ENCODE measurements at regions not wholly inside any gene's neighbourhood (a gene's known extent, or its start where the extent isn't known, plus 50 kb on each side); places are given as distances from the start of the nearest gene placed in this dataset.

DNA sequence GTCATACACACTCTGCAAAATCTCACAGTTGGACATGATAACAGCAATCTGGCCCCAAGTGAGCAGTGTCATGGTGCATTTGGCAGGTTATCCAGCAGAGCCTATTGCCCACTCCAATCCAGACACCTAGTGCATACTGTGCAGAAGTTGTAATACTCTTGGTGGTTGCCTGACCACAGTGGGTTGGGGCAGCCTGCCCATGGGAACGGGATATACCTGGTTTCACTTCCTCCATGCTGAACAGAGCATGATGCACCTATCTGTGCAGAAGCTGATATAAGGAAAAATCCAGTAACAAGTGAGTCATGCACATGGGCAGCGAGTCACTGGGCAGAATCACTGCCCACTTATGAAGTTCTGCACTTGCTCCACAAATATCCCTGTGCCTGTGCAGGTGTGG, 105.3 kb upstream of the IGSF1 start:
- Histone ChIP-seq H3K9me3 (ENCODE audit: control insufficient read depth, insufficient read depth, low read depth, low read length) (no peaks in the 10 kb centered on the region), H3K27ac (ENCODE audit: extremely low read depth, low read depth, low read length) (no peak overlapping the region), H3K4me1 (ENCODE audit: control insufficient read depth, insufficient read depth, low read length) (no peaks in the 10 kb centered on the region), H3K4me3 (ENCODE audit: low read depth, low read length) (no peak overlapping the region), H3K36me3 (ENCODE audit: control insufficient read depth in 2 of 2, insufficient read depth in 1 of 2, low read length in 2 of 2) (peaks cover 0 to 2% of the 10 kb centered on the region in 2 experiments; a peak in 1 of 3 replicates)
- POLR2A ChIA-PET, result no interaction called here
- CTCF ChIA-PET, result interaction anchor here (0.6 kb wide), 1 partner anchor 400 kb away, joined by 3 read pairs; no protein-coding TSS in a partner anchor
- TF ChIP-seq ZBTB8A (tag by site-specific recombination; IDR thresholded peaks at IDR 0.05) (no peak), ZNF140 (tag by site-specific recombination; IDR thresholded peaks at IDR 0.05) (no peak), ZNF184 (tag by site-specific recombination; IDR thresholded peaks at IDR 0.05) (no peak), ZSCAN30 (tag by site-specific recombination; IDR thresholded peaks at IDR 0.05) (no peak), ZNF311 (tag by site-specific recombination; IDR thresholded peaks at IDR 0.05; ENCODE audit: borderline replicate concordance) (no peak), ZNF335 (tag by site-specific recombination; conservative IDR thresholded peaks at IDR 0.05) (no peak), ZNF366 (tag by site-specific recombination; conservative IDR thresholded peaks at IDR 0.05) (no peak), ZNF416 (tag by site-specific recombination; IDR thresholded peaks at IDR 0.05) (no peak), ZNF670 (tag by site-specific recombination; IDR thresholded peaks at IDR 0.05; ENCODE audit: low read depth) (no peak), ZNF501 (tag by site-specific recombination; IDR thresholded peaks at IDR 0.05) (no peak), ZNF707 (tag by site-specific recombination; IDR thresholded peaks at IDR 0.05) (no peak), ZNF843 (tag by site-specific recombination; IDR thresholded peaks at IDR 0.05) (no peak), ZNF391 (tag by site-specific recombination; IDR thresholded peaks at IDR 0.05; ENCODE audit: borderline replicate concordance, low read depth) (no peak)
- TF ChIP-seq, protein P1, sequence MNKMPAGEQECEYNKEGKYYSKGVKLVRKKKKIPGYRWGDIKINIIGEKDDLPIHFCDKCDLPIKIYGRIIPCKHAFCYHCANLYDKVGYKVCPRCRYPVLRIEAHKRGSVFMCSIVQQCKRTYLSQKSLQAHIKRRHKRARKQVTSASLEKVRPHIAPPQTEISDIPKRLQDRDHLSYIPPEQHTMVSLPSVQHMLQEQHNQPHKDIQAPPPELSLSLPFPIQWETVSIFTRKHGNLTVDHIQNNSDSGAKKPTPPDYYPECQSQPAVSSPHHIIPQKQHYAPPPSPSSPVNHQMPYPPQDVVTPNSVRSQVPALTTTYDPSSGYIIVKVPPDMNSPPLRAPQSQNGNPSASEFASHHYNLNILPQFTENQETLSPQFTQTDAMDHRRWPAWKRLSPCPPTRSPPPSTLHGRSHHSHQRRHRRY (tag by site-specific recombination; IDR thresholded peaks at IDR 0.05), result no peak
- TF ChIP-seq, protein P2, sequence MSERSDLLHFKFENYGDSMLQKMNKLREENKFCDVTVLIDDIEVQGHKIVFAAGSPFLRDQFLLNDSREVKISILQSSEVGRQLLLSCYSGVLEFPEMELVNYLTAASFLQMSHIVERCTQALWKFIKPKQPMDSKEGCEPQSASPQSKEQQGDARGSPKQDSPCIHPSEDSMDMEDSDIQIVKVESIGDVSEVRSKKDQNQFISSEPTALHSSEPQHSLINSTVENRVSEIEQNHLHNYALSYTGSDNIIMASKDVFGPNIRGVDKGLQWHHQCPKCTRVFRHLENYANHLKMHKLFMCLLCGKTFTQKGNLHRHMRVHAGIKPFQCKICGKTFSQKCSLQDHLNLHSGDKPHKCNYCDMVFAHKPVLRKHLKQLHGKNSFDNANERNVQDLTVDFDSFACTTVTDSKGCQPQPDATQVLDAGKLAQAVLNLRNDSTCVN (tag by site-specific recombination; optimal IDR thresholded peaks at IDR 0.05), result no peak
- TF ChIP-seq, protein P3, sequence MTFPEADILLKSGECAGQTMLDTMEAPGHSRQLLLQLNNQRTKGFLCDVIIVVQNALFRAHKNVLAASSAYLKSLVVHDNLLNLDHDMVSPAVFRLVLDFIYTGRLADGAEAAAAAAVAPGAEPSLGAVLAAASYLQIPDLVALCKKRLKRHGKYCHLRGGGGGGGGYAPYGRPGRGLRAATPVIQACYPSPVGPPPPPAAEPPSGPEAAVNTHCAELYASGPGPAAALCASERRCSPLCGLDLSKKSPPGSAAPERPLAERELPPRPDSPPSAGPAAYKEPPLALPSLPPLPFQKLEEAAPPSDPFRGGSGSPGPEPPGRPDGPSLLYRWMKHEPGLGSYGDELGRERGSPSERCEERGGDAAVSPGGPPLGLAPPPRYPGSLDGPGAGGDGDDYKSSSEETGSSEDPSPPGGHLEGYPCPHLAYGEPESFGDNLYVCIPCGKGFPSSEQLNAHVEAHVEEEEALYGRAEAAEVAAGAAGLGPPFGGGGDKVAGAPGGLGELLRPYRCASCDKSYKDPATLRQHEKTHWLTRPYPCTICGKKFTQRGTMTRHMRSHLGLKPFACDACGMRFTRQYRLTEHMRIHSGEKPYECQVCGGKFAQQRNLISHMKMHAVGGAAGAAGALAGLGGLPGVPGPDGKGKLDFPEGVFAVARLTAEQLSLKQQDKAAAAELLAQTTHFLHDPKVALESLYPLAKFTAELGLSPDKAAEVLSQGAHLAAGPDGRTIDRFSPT (tag by site-specific recombination; IDR thresholded peaks at IDR 0.05), result no peak
- TF ChIP-seq, protein P4, sequence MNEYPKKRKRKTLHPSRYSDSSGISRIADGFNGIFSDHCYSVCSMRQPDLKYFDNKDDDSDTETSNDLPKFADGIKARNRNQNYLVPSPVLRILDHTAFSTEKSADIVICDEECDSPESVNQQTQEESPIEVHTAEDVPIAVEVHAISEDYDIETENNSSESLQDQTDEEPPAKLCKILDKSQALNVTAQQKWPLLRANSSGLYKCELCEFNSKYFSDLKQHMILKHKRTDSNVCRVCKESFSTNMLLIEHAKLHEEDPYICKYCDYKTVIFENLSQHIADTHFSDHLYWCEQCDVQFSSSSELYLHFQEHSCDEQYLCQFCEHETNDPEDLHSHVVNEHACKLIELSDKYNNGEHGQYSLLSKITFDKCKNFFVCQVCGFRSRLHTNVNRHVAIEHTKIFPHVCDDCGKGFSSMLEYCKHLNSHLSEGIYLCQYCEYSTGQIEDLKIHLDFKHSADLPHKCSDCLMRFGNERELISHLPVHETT (tag by site-specific recombination; IDR thresholded peaks at IDR 0.05), result no peak

DNA sequence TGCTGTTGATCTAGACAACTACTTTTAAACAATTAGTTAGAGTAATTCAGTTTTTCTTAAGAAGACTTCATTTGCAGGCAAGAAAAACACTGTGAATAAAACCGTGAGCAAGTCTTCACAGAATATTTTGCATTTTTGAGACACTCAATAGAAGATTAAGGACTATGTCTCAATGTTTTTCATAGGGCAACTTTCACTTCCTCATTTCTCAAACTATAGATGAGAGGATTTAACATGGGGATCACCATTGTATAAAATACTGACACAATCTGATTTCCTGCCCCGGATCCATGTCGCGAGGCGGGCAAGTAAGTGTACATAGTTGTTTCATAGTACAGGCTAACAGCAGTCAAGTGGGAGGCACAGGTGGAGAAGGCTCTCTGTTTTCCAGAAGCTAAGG, 108.8 kb upstream of the IGSF1 start:
- Histone ChIP-seq H3K36me3 (ENCODE audit: control insufficient read depth in 2 of 2, insufficient read depth in 1 of 2, low read length in 2 of 2) (no peaks in the 10 kb centered on the region), H3K9me3 (ENCODE audit: control insufficient read depth, insufficient read depth, low read depth, low read length) (no peaks in the 10 kb centered on the region), H3K4me3 (ENCODE audit: low read depth, low read length) (no peak overlapping the region), H3K27ac (ENCODE audit: extremely low read depth, low read depth, low read length) (no peak overlapping the region), H3K4me1 (ENCODE audit: control insufficient read depth, insufficient read depth, low read length) (no peaks in the 10 kb centered on the region)
- ChIA-PET POLR2A (no interaction called here), CTCF (no interaction called here)
- TF ChIP-seq ZNF629 (tag by site-specific recombination; IDR thresholded peaks at IDR 0.05) (no peak), ZSCAN30 (tag by site-specific recombination; IDR thresholded peaks at IDR 0.05) (no peak), SETDB1 (IDR thresholded peaks at IDR 0.05; ENCODE audit: insufficient read length, low read length) (no peak), ZNF433 (tag by site-specific recombination; IDR thresholded peaks at IDR 0.05; ENCODE audit: low read depth) (no peak), ZNF747 (tag by site-specific recombination; IDR thresholded peaks at IDR 0.05) (no peak), ZSCAN16 (tag by site-specific recombination; IDR thresholded peaks at IDR 0.05) (no peak), ZNF19 (tag by site-specific recombination; IDR thresholded peaks at IDR 0.05; ENCODE audit: low read depth) (no peak), OSR2 (tag by site-specific recombination; IDR thresholded peaks at IDR 0.05) (no peak)
- TF ChIP-seq, protein P2 (tag by site-specific recombination; optimal IDR thresholded peaks at IDR 0.05), result no peak
- TF ChIP-seq, protein P5, sequence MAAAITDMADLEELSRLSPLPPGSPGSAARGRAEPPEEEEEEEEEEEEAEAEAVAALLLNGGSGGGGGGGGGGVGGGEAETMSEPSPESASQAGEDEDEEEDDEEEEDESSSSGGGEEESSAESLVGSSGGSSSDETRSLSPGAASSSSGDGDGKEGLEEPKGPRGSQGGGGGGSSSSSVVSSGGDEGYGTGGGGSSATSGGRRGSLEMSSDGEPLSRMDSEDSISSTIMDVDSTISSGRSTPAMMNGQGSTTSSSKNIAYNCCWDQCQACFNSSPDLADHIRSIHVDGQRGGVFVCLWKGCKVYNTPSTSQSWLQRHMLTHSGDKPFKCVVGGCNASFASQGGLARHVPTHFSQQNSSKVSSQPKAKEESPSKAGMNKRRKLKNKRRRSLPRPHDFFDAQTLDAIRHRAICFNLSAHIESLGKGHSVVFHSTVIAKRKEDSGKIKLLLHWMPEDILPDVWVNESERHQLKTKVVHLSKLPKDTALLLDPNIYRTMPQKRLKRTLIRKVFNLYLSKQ (tag by site-specific recombination; IDR thresholded peaks at IDR 0.05; ENCODE audit: borderline replicate concordance), result no peak
- TF ChIP-seq, protein P6, sequence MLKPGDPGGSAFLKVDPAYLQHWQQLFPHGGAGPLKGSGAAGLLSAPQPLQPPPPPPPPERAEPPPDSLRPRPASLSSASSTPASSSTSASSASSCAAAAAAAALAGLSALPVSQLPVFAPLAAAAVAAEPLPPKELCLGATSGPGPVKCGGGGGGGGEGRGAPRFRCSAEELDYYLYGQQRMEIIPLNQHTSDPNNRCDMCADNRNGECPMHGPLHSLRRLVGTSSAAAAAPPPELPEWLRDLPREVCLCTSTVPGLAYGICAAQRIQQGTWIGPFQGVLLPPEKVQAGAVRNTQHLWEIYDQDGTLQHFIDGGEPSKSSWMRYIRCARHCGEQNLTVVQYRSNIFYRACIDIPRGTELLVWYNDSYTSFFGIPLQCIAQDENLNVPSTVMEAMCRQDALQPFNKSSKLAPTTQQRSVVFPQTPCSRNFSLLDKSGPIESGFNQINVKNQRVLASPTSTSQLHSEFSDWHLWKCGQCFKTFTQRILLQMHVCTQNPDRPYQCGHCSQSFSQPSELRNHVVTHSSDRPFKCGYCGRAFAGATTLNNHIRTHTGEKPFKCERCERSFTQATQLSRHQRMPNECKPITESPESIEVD (tag by site-specific recombination; IDR thresholded peaks at IDR 0.05), result no peak
